SU-DHL-6 (cell line): ENCODE measurements at regions not wholly inside any gene's neighbourhood (a gene's known extent, or its start where the extent isn't known, plus 50 kb on each side); places are given as distances from the start of the nearest gene placed in this dataset.

Source experiments
- EZH2phosphoT487 ChIP-seq: fragments of 200-600 bp; sonication (generic), shearing (Covaris generic); conservative IDR thresholded peaks from 2 replicates; pipeline ENCODE4 v1.6.1; 2018; ENCODE audit warnings: mild to moderate bottlenecking, antibody characterized with exemption, low read length, moderate library complexity, mixed read lengths
- TF ChIP-seq, protein P1 (sequence below): fragments of 200-600 bp; sonication (generic); IDR thresholded peaks from one replicate; pipeline ENCODE4 v1.5.1; 2017; ENCODE audit warnings: antibody characterized with exemption, mild to moderate bottlenecking, low read length, moderate library complexity; ENCODE audit not compliant: insufficient read depth, poor library complexity, severe bottlenecking

DNA sequence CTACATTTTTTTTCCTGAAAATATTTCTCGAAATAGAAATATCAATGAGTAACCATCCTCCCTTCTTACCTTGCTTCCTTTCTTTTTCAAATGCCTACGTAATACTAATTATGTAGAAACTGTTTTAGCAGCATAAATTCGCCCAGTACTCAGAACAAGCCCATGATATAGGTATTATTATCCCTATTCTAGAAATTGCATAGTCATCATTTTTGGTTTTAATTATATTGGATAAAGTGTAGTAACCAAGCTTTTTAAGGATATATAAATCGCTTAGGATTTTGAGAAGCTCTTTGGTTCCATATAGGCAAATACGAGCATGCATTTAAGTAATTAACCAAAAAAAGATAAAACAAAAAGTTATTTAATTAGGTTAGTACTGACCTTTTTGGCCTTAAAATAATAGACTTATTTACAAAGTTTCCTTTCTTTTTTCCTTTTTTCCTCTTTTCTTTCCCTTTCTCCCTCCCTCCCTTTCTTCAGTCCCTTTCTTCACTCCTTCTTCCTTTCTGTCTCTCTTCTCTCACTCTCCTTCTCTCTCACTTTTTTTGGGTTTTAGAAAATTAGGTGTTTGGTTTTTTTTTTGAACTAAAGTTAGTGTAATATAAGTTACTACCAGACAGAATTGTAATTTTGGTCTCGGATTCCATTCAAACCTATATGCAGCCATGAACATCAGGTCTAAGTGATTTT lies 457.7 kb downstream of the RFPL4B start:
- TF ChIP-seq, protein P1, sequence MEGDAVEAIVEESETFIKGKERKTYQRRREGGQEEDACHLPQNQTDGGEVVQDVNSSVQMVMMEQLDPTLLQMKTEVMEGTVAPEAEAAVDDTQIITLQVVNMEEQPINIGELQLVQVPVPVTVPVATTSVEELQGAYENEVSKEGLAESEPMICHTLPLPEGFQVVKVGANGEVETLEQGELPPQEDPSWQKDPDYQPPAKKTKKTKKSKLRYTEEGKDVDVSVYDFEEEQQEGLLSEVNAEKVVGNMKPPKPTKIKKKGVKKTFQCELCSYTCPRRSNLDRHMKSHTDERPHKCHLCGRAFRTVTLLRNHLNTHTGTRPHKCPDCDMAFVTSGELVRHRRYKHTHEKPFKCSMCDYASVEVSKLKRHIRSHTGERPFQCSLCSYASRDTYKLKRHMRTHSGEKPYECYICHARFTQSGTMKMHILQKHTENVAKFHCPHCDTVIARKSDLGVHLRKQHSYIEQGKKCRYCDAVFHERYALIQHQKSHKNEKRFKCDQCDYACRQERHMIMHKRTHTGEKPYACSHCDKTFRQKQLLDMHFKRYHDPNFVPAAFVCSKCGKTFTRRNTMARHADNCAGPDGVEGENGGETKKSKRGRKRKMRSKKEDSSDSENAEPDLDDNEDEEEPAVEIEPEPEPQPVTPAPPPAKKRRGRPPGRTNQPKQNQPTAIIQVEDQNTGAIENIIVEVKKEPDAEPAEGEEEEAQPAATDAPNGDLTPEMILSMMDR, result no peak
- TF ChIP-seq EZH2phosphoT487, result no peak
